ENCODE measurements at regions not wholly inside any gene's neighbourhood (a gene's known extent, or its start where the extent isn't known, plus 50 kb on each side); places are given as distances from the start of the nearest gene placed in this dataset.
"Not testable (repeated sequence)": the region's sequence is repeated elsewhere in the genome, so short reads cannot be mapped to it uniquely, and the experiment has no call there.

GRCh38 chr21:9813894-9814814, 707.2 kb upstream of the TPTE start:
- H3K4me3 ChIP-seq (ENCODE audit: low read length); H3K36me3 ChIP-seq (ENCODE audit: insufficient read depth, low read length); H3K9me3 ChIP-seq (ENCODE audit: low read length); H3K4me1 ChIP-seq (ENCODE audit: insufficient read depth, low read length); H3K27me3 ChIP-seq (ENCODE audit: insufficient read depth, low read length); H2AFZ ChIP-seq (ENCODE audit: low read depth, low read length): not testable (repeated sequence)

GRCh38 chr21:9815181-9815789, 706.1 kb upstream of the TPTE start:
- not testable (repeated sequence) for H3K9me3 ChIP-seq (ENCODE audit: low read length); H3K27me3 ChIP-seq (ENCODE audit: insufficient read depth, low read length); H3K36me3 ChIP-seq (ENCODE audit: insufficient read depth, low read length); H2AFZ ChIP-seq (ENCODE audit: low read depth, low read length); H3K4me3 ChIP-seq (ENCODE audit: low read length); H3K4me1 ChIP-seq (ENCODE audit: insufficient read depth, low read length)

DNA sequence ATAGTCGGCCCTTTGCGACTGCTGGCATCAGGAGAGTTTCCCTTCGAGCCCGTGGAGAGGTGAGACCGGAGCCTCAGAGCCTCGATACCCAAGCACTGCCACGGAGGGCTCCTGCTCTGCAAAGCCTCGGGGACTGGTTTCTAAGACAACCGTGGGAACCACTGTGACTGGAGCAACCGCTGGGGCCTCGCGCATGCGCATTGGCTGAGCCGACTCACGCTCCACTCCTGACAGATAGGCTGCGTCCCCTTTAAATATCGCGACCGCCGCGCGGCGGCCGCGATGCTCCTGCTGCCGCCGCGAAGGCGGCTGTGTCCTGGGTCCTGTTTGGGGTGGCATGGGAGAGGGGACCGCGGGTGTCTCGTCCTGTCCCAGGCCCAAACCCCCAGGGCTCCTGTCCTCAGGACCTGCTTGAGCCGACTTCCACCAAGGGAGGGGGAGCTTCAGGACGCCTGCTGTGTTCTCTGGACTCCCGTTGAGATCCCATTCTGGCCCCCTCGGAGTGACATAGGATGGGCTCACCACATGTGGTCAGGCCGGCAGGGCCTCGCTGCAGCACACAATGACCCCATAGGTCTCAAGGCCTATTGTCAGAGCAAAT, 704.5 kb upstream of the TPTE start:
- H2AFZ ChIP-seq (ENCODE audit: low read depth, low read length); H3K9me3 ChIP-seq (ENCODE audit: low read length); H3K36me3 ChIP-seq (ENCODE audit: insufficient read depth, low read length); H3K4me1 ChIP-seq (ENCODE audit: insufficient read depth, low read length); H3K27me3 ChIP-seq (ENCODE audit: insufficient read depth, low read length); H3K4me3 ChIP-seq (ENCODE audit: low read length): not testable (repeated sequence)

- H3K4me3 ChIP-seq (ENCODE audit: low read length); H3K36me3 ChIP-seq (ENCODE audit: insufficient read depth, low read length); H2AFZ ChIP-seq (ENCODE audit: low read depth, low read length); H3K27me3 ChIP-seq (ENCODE audit: insufficient read depth, low read length); H3K4me1 ChIP-seq (ENCODE audit: insufficient read depth, low read length); H3K9me3 ChIP-seq (ENCODE audit: low read length): not testable (repeated sequence)
These were observed 703.4 kb upstream of the TPTE start for GRCh38 chr21:9817841-9818441.

DNA sequence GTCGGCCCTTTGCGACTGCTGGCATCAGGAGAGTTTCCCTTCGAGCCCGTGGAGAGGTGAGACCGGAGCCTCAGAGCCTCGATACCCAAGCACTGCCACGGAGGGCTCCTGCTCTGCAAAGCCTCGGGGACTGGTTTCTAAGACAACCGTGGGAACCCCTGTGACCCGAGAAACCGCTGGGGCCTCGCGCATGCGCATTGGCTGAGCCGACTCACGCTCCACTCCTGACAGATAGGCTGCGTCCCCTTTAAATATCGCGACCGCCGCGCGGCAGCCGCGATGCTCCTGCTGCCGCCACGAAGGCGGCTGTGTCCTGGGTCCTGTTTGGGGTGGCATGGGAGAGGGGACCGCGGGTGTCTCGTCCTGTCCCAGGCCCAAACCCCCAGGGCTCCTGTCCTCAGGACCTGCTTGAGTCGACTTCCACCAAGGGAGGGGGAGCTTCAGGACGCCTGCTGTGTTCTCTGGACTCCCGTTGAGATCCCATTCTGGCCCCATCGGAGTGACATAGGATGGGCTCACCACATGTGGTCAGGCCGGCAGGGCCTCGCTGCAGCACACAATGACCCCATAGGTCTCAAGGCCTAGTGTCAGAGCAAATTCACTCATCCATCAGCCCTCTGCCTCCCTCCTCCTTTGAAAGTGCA, 701.7 kb upstream of the TPTE start:
- H3K4me1 ChIP-seq (ENCODE audit: insufficient read depth, low read length); H3K36me3 ChIP-seq (ENCODE audit: insufficient read depth, low read length); H3K9me3 ChIP-seq (ENCODE audit: low read length); H3K4me3 ChIP-seq (ENCODE audit: low read length); H2AFZ ChIP-seq (ENCODE audit: low read depth, low read length); H3K27me3 ChIP-seq (ENCODE audit: insufficient read depth, low read length): not testable (repeated sequence)

GRCh38 chr21:9820579-9820978, 700.8 kb upstream of the TPTE start:
- not testable (repeated sequence) for H3K9me3 ChIP-seq (ENCODE audit: low read length); H2AFZ ChIP-seq (ENCODE audit: low read depth, low read length); H3K27me3 ChIP-seq (ENCODE audit: insufficient read depth, low read length); H3K4me3 ChIP-seq (ENCODE audit: low read length); H3K36me3 ChIP-seq (ENCODE audit: insufficient read depth, low read length); H3K4me1 ChIP-seq (ENCODE audit: insufficient read depth, low read length)

DNA sequence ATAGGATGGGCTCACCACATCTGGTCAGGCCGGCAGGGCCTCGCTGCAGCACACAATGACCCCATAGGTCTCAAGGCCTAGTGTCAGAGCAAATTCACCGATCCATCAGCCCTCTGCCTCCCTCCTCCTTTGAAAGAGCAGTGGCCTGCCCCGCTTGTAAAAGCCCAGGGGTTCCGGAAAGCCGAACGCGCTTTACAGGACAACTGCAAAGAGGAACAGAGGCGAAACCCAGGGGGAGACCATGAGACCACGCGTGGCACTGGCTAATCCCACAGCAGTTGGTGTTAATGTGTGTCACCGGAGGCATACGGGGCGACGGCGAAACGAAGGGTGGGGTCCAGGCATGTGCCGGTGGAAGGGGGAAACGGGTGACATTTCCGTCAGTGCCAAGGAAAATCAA, 699.9 kb upstream of the TPTE start:
- not testable (repeated sequence) for H3K27me3 ChIP-seq (ENCODE audit: insufficient read depth, low read length); H3K4me1 ChIP-seq (ENCODE audit: insufficient read depth, low read length); H2AFZ ChIP-seq (ENCODE audit: low read depth, low read length); H3K9me3 ChIP-seq (ENCODE audit: low read length); H3K4me3 ChIP-seq (ENCODE audit: low read length); H3K36me3 ChIP-seq (ENCODE audit: insufficient read depth, low read length)

DNA sequence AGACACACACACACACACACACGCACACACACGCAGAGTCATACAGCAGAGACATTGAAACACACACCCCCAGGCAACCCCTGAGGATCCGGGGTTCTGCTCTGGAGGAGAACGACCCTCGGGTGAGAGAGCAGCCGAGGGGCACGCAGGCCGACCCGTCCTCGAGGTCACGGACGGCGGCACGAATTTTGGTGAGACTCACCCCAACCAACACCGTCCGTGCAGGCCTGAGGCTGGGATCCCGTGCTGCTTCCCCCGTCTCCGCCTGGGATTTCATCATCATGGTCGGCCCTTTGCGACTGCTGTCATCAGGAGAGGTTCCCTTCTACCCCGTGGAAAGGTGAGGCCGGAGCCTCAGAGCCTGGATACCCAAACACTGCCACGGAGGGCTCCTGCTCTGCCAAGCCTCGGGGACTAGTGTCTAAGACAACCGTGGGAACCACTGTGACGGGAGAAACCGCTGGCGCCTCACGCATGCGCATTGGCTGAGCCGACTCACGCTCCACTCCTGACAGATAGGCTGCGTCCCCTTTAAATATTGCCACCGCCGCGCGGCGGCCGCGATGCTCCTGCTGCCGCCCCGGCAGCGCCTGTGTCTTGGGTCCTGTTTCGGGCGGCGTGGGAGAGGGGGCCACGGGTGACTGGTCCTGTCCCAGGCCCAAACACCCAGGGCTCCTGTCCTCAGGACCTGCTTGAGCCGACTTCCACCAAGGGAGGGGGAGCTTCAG, 699.1 kb upstream of the TPTE start:
- not testable (repeated sequence) for H3K9me3 ChIP-seq (ENCODE audit: low read length); H3K36me3 ChIP-seq (ENCODE audit: insufficient read depth, low read length); H2AFZ ChIP-seq (ENCODE audit: low read depth, low read length); H3K4me1 ChIP-seq (ENCODE audit: insufficient read depth, low read length); H3K27me3 ChIP-seq (ENCODE audit: insufficient read depth, low read length); H3K4me3 ChIP-seq (ENCODE audit: low read length)

DNA sequence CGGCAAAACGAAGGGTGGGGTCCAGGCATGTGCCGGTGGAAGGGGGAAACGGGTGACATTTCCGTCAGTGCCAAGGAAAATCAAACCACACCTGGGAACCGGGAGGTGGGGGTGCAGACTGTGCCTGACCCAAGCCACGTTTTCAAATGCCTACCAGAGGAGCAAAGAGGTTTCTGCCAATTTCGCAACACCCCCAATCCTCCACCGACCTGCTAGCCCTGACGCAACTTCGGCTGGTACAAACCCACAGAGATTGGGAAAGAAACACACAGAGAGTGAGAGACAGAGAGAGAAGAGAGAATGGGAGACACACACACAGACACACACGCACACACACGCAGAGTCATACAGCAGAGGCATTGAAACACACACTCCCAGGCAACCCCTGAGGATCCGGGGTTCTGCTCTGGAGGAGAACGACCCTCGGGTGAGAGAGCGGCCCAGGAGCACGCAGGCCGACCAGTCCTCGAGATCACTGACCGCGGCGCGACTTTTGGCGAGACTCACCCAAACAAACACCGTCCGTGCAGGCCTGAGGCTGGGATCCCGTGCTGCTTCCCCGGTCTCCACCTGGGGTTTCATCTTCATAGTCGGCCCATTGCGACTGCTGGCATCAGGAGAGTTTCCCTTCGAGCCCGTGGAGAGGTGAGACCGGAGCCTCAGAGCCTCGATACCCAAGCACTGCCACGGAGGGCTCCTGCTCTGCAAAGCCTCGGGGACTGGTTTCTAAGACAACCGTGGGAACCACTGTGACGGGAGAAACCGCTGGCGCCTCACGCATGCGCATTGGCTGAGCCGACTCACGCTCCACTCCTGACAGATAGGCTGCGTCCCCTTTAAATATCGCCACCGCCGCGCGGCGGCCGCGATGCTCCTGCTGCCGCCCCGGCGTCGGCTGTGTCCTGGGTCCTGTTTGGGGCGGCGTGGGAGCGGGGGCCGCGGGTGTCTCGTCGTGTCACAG, 697.9 kb upstream of the TPTE start:
- not testable (repeated sequence) for H3K36me3 ChIP-seq (ENCODE audit: insufficient read depth, low read length); H3K9me3 ChIP-seq (ENCODE audit: low read length)

DNA sequence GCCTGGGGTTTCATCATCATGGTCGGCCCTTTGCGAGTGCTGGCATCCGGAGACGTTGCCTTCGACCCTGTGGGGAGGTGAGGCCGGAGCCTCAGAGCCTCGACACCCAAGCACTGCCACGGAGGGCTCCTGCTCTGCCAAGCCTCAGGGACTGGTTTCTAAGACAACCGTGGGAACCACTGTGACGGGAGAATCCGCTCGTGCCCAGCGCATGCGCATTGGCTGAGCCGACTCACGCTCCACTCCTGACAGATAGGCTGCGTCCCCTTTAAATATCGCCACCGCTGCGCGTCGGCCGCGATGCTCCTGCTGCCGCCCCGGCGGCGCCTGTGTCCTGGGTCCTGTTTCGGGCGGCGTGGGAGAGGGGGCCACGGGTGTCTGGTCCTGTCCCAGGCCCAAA, 690.6 kb upstream of the TPTE start:
- H3K4me1 ChIP-seq (ENCODE audit: insufficient read depth, low read length); H2AFZ ChIP-seq (ENCODE audit: low read depth, low read length): not testable (repeated sequence)

More for the DNA sequence above, 697.9 kb upstream of the TPTE start:
- H2AFZ ChIP-seq (ENCODE audit: low read depth, low read length); H3K4me1 ChIP-seq (ENCODE audit: insufficient read depth, low read length); H3K27me3 ChIP-seq (ENCODE audit: insufficient read depth, low read length); H3K4me3 ChIP-seq (ENCODE audit: low read length): not testable (repeated sequence)

GRCh38 chr21:9832751-9833150, 688.6 kb upstream of the TPTE start:
- not testable (repeated sequence) for H3K36me3 ChIP-seq (ENCODE audit: insufficient read depth, low read length); H3K4me1 ChIP-seq (ENCODE audit: insufficient read depth, low read length); H3K9me3 ChIP-seq (ENCODE audit: low read length); H3K27me3 ChIP-seq (ENCODE audit: insufficient read depth, low read length); H3K4me3 ChIP-seq (ENCODE audit: low read length); H2AFZ ChIP-seq (ENCODE audit: low read depth, low read length)

More for the DNA sequence above, 690.6 kb upstream of the TPTE start:
- H3K27me3 ChIP-seq (ENCODE audit: insufficient read depth, low read length); H3K4me3 ChIP-seq (ENCODE audit: low read length); H3K36me3 ChIP-seq (ENCODE audit: insufficient read depth, low read length); H3K9me3 ChIP-seq (ENCODE audit: low read length): not testable (repeated sequence)

GRCh38 chr21:9836547-9836946, 684.8 kb upstream of the TPTE start:
- H3K4me1 ChIP-seq (ENCODE audit: insufficient read depth, low read length); H2AFZ ChIP-seq (ENCODE audit: low read depth, low read length); H3K4me3 ChIP-seq (ENCODE audit: low read length); H3K27me3 ChIP-seq (ENCODE audit: insufficient read depth, low read length); H3K36me3 ChIP-seq (ENCODE audit: insufficient read depth, low read length); H3K9me3 ChIP-seq (ENCODE audit: low read length): not testable (repeated sequence)

Data from neuron (in vitro differentiated cells).